CD4-positive, alpha-beta T cell (primary cell): ENCODE measurements at regions not wholly inside any gene's neighbourhood (a gene's known extent, or its start where the extent isn't known, plus 50 kb on each side); places are given as distances from the start of the nearest gene placed in this dataset.

ENCODE experiments used
- ATAC-seq: fragments of 200-7000 bp; cut with Tn5 transposase; one replicate; pipeline ENCODE4 v1.10.0; 2022; ENCODE audit warnings: mild to moderate bottlenecking; ENCODE audit not compliant: poor library complexity
- CTCF ChIA-PET: fragments of 350-600 bp; sonication (Branson Sonifier 250); formaldehyde crosslinking; loops from one replicate; lab custom pipeline; 2021; ENCODE audit warnings: antibody characterized with exemption, inconsistent platforms; lab: Charles Lee
- POLR2A ChIA-PET: fragments of 350-600 bp; sonication (Branson Sonifier 250); formaldehyde crosslinking; loops from one replicate; lab custom pipeline; 2021; ENCODE audit warnings: antibody characterized with exemption, inconsistent platforms; lab: Charles Lee
- DNase-seq, 14 experiments: peaks; one replicate each; pipeline ENCODE4 v3.0.0-alpha.2; 2013 to 2020; ENCODE audit warnings: mixed read lengths in 2 of 14
- H3K27ac ChIP-seq, 2 donors: one replicate each; pipeline versions ENCODE4 v1.5.1 to v1.7.0; 2013; ENCODE audit warnings: low read length in 2 of 2, low read depth in 1 of 2, mild to moderate bottlenecking in 1 of 2
- H3K27me3 ChIP-seq, 2 experiments: 1 replicate in 1 of 2; 2 replicates in 1 of 2; pipeline versions ENCODE4 v1.6.1 to v1.7.0; 2013; ENCODE audit warnings: low read length in 2 of 2, control low read depth in 1 of 2, mild to moderate bottlenecking in 1 of 2, moderate library complexity in 1 of 2; ENCODE audit not compliant: insufficient read depth in 2 of 2, control insufficient read depth in 1 of 2
- H3K36me3 ChIP-seq: one replicate; pipeline ENCODE4 v1.6.1; 2013; ENCODE audit warnings: low read length, control low read depth; ENCODE audit not compliant: insufficient read depth
- H3K4me1 ChIP-seq: one replicate; pipeline ENCODE4 v1.6.1; 2013; ENCODE audit warnings: low read length, control low read depth; ENCODE audit not compliant: insufficient read depth
- H3K4me3 ChIP-seq: one replicate; pipeline ENCODE4 v1.5.1; 2013; ENCODE audit warnings: mild to moderate bottlenecking, low read length, moderate library complexity
- H3K9me3 ChIP-seq, 2 experiments: 1 replicate in 1 of 2; 2 replicates in 1 of 2; pipeline versions ENCODE4 v1.6.1 to v1.7.0; 2013; ENCODE audit warnings: low read length in 2 of 2, mild to moderate bottlenecking in 2 of 2, control low read depth in 1 of 2, moderate library complexity in 1 of 2; ENCODE audit not compliant: control insufficient read depth in 1 of 2, insufficient read depth in 1 of 2
- H3K27ac Mint-ChIP-seq: one replicate; pipeline ENCODE4 v1.8.0; 2020; ENCODE audit warnings: mixed read lengths
- H3K27me3 Mint-ChIP-seq: one replicate; pipeline ENCODE4 v1.8.0; 2021; ENCODE audit warnings: mixed read lengths
- H3K36me3 Mint-ChIP-seq: one replicate; pipeline ENCODE4 v1.8.0; 2021; ENCODE audit warnings: low read depth, mixed read lengths
- H3K4me1 Mint-ChIP-seq: one replicate; pipeline ENCODE4 v1.8.0; 2021; ENCODE audit warnings: low read depth, mixed read lengths
- H3K4me3 Mint-ChIP-seq: one replicate; pipeline ENCODE4 v1.8.0; 2020; ENCODE audit warnings: mild to moderate bottlenecking, mixed read lengths
- H3K9me3 Mint-ChIP-seq: one replicate; pipeline ENCODE4 v1.8.0; 2020; ENCODE audit warnings: mixed read lengths
- CTCF ChIP-seq: fragments of 200-600 bp; IDR thresholded peaks from one replicate; pipeline ENCODE4 v1.8.0; 2022; ENCODE audit warnings: antibody characterized with exemption, mild to moderate bottlenecking
- intact Hi-C, 2 experiments: fragments of 100-400 bp; cut with DNase I in 1 of 2; cut with micrococcal nuclease in 1 of 2; formaldehyde crosslinking; loops; one replicate each; pipeline versions ENCODE4 v1.15.1 to v1.9.0; 2023 to 2025; cut with DNase I, micrococcal nuclease

DNA sequence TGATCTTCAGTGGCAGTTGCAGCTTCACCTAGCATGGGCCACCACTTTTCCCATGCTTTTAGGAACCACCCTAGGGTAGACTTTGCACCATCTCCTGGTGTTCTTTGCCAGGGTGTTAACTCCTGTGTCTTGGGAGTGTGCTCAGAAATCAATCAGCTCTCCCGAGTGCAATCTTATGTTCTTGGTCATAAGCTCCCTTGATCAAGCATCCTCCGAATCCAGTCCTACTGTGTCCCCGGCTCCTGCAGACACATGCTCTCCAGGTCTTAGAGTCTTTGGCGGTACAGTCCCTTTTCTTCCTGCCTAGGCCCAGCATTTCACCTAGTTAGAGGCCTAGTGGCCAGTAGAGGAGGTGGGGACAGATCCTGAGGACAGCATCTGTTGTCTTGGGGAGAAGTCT, 74.7 kb upstream of the SYN2 start:
- Mint-ChIP-seq H3K27me3 (peaks cover 4% of the 10 kb centered on the region), H3K4me1 (no peaks in the 10 kb centered on the region), H3K27ac (no peak overlapping the region), H3K36me3 (no peaks in the 10 kb centered on the region), H3K9me3 (no peaks in the 10 kb centered on the region), H3K4me3 (no peak overlapping the region)
- intact Hi-C loops, result no loop called here
- Histone ChIP-seq H3K4me3 (no peak overlapping the region), H3K27ac (no peak overlapping the region), H3K4me1 (no peaks in the 10 kb centered on the region), H3K27me3 (peaks cover 0 to 3% of the 10 kb centered on the region in 2 experiments), H3K36me3 (no peaks in the 10 kb centered on the region), H3K9me3 (no peaks in the 10 kb centered on the region)
- ATAC-seq (no peak), DNase-seq (no peak)
- POLR2A ChIA-PET, result no interaction called here
- no peak for TF ChIP-seq CTCF
- CTCF ChIA-PET, result no interaction called here

DNA sequence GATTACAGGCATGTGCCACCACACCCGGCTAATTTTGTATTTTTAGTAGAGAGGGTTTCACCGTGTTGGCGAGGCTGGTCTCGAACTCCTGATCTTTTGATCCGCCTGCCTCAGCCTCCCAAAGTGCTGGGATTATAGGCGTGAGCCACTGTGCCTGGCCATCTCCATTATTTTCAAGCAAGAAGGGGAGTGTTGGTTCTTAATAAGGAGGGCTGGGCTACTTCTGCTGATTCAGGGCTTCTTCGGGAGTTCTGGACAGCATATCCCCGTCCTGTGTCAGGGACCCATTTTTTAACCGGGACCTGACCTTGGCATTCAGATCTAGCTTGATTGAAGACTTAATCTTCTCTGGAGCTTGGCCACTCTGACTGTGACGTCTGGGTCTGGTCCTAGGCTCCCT, 74.1 kb upstream of the SYN2 start:
- no peaks in the 10 kb centered on the region for H3K9me3 Mint-ChIP-seq
- H3K4me3 Mint-ChIP-seq, result no peak overlapping the region
- no peak overlapping the region for H3K27ac Mint-ChIP-seq
- no peak for DNase-seq
- Histone ChIP-seq H3K4me3 (no peak overlapping the region), H3K27ac (no peak overlapping the region), H3K4me1 (no peaks in the 10 kb centered on the region), H3K27me3 (peaks cover 0 to 4% of the 10 kb centered on the region in 2 experiments), H3K36me3 (no peaks in the 10 kb centered on the region), H3K9me3 (no peaks in the 10 kb centered on the region)
- H3K4me1 Mint-ChIP-seq, result no peaks in the 10 kb centered on the region
- no peaks in the 10 kb centered on the region for H3K36me3 Mint-ChIP-seq
- H3K27me3 Mint-ChIP-seq, result peaks cover 4% of the 10 kb centered on the region
- ChIA-PET CTCF (no interaction called here), POLR2A (no interaction called here)
- no peak for ATAC-seq
- TF ChIP-seq CTCF, result no peak
- intact Hi-C loops, result no loop called here

DNA sequence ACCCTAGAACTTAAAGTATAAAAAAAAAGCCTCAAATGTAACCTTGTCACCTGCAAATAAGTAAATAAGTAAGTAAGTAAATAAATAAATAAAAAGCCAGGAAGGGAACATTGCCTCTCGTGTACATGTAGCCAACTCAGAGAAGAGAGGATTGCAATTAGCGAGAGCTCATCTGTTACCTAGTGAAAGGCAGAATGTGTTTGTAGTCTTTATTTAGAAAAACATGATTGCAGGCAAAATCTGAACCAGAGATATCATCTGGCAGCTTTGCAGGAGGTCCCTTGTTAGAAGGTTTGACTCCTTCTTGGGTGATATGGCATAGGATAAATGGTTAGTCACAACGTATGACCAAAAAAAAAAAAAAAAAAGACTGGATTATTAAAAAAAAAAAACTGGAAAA, 71.6 kb upstream of the SYN2 start:
- Mint-ChIP-seq H3K27me3 (peaks cover 26% of the 10 kb centered on the region), H3K4me3 (no peak overlapping the region), H3K9me3 (no peaks in the 10 kb centered on the region), H3K4me1 (no peaks in the 10 kb centered on the region), H3K27ac (no peak overlapping the region), H3K36me3 (no peaks in the 10 kb centered on the region)
- Histone ChIP-seq H3K27me3 (peaks cover 0 to 10% of the 10 kb centered on the region in 2 experiments), H3K4me3 (no peak overlapping the region), H3K9me3 (no peaks in the 10 kb centered on the region), H3K4me1 (no peaks in the 10 kb centered on the region), H3K27ac (no peak overlapping the region), H3K36me3 (no peaks in the 10 kb centered on the region)
- DNase-seq (no peak), ATAC-seq (no peak)
- no peak for TF ChIP-seq CTCF
- POLR2A ChIA-PET, result no interaction called here
- intact Hi-C loops, result no loop called here
- CTCF ChIA-PET, result no interaction called here
